Activated T-cell treated with anti-CD3 and anti-CD28 coated beads, Interleukin-2, amount 50 U/mL, for 48 hours (primary cell): ENCODE measurements at regions not wholly inside any gene's neighbourhood (a gene's known extent, or its start where the extent isn't known, plus 50 kb on each side); places are given as distances from the start of the nearest gene placed in this dataset.

Source experiments
- DNase-seq, 2 experiments: peaks; one replicate each; pipeline ENCODE4 v3.0.0-alpha.2; 2020

GRCh38 chr14:101707068-101707842 is 54.3 kb upstream of the PPP2R5C start:
- DNase-seq, result peak; percentile 66 to 68

DNA sequence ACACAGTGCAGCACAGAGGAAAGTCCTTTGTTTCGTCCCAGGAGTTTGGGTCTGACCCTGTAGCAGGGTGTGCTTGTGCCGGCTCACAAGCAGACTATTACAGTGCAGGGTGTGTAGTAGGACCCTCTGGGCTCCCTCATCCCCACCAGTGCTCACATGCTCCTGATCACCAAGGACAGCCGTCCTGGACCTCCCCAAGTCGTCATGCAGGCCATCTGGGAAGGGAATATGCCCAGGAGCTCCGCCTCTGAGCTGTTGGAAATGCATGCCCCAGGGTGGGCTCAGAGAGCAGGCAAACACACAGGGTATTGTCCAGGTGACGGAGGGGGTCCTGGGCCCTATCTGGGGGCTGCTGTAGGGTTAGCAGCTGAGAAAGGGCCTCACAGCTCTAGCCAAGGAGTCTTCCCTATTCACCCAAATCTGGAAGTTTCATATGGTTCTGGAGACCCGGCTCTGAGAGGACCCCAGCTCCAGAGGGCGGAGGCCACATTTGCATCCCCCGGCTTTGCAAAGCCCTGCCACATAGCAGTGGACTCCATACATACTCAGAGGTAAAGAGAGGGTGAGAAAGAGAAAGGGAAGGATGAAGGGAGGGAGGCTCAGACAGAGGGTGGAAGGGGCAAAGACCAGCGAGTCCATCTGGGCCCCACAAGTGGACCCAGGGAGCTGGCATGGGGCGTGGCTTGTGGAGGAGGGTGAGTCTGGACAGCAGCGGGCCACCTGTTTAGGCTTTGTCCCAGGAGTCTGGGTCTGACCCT is 53.5 kb upstream of the PPP2R5C start:
- no peak for DNase-seq

- DNase-seq, result no peak
Observed at GRCh38 chr14:101708853-101709532, 52.5 kb upstream of the PPP2R5C start.

GRCh38 chr14:101709533-101709881 is 52.0 kb upstream of the PPP2R5C start:
- DNase-seq, result peak in 1 of 2 experiments; percentile 15

DNA sequence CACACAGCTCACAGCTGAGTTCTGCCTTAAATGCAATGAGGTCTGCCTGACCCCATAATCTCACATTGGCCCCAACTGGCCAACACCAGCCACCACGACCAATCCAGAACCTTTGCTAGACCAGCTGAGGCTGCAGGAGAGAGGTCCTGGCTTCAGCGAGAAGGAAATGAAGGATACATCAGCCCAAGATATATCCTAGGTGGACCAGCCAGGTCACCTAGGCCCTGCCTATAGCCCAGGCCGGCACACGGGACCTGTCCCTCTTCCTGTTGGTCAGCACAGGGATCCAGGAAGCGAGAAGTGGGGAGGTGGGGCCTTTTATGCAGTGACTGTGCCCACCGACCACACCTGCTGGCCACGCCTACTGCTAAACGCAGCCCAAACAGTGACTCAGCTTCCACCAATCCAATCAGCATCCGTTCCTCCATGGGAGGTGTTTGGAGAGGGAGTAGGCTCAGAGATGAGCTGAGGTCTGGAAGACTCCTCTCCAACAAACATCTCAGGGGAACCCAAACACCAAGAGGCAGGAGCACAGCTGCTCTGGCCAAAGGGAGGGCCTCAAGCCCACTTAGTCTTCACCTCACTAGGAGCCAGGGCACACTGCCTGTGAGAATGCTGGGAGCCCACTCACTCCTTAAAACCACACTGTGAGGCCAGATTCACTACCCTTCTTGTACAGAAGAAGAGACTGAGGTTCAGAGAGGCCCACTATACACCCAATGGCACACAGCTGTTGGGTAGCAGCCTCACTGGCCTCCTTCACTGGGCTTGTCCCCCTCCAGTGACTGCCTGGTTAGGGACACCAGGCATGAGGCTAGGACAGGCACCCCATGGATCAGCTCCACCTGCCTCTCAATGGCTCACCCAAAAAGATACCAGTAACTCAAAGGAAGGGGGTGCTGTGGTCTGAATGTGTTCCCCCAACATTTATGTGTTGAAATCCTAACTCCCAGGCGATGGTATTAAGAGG is 51.3 kb upstream of the PPP2R5C start:
- no peak for DNase-seq

DNA sequence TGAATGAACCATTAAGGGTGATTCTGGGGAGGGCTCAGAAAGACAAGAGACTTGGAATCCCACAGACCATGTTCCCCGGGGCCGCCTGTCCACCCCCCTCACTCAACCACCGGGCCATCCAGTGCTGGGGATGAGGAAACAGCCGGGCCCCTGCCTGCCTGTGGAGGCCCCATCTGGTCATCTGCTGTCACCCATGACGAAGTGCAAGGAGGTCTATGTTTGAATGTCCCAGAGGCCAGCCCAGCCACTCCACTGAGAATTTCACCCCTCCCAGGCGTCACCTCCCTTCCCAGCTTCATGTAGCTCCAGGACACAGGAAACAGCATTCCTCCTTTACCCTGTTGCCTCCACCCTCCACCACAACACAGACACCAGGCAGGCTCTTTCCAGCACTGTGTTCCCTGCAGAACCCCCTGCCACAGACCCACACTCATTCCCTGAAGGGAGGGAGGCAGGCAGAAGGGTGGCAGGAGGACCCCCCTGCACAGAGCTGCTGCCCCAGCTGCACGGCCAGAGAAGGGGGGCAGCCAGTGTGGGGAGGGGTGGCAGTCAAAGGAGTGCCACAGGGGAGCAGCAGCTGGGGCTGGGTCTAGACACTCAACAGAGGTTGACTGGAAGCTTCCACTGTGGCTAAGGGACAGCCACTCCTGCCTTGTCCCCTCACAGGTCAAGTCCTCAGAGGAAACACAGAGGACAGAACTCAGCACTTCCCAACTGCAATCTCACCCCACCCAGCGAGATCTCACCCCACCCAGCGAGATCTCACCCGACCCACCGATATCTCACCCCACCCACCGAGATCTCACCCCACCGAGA is 50.3 kb upstream of the PPP2R5C start:
- DNase-seq, result peak in 1 of 2 experiments; percentile 8
